Glutamatergic neuron (in vitro differentiated cells): ENCODE measurements at regions not wholly inside any gene's neighbourhood (a gene's known extent, or its start where the extent isn't known, plus 50 kb on each side); places are given as distances from the start of the nearest gene placed in this dataset.
A peak's percentile ranks its signal among the peaks of the same experiment; 100 is the strongest.

ENCODE experiments used
- DNase-seq: peaks from one replicate; pipeline ENCODE4 v3.0.0; 2022
- H3K27ac Mint-ChIP-seq: one replicate; pipeline ENCODE4 v1.8.0; 2020; ENCODE audit warnings: mild to moderate bottlenecking, mixed read lengths, inconsistent platforms; ENCODE audit not compliant: unreplicated experiment
- H3K27me3 Mint-ChIP-seq: one replicate; pipeline ENCODE4 v1.8.0; 2020; ENCODE audit warnings: mild to moderate bottlenecking, moderate library complexity, mixed read lengths, inconsistent platforms; ENCODE audit not compliant: unreplicated experiment
- H3K36me3 Mint-ChIP-seq: one replicate; pipeline ENCODE4 v1.8.0; 2020; ENCODE audit warnings: mild to moderate bottlenecking, mixed read lengths, inconsistent platforms; ENCODE audit not compliant: unreplicated experiment
- H3K4me1 Mint-ChIP-seq: one replicate; pipeline ENCODE4 v1.8.0; 2020; ENCODE audit warnings: mild to moderate bottlenecking, low read depth, mixed read lengths, inconsistent platforms; ENCODE audit not compliant: unreplicated experiment
- H3K4me3 Mint-ChIP-seq: one replicate; pipeline ENCODE4 v1.8.0; 2020; ENCODE audit warnings: mild to moderate bottlenecking, mixed read lengths, inconsistent platforms; ENCODE audit not compliant: unreplicated experiment
- H3K9me3 Mint-ChIP-seq: one replicate; pipeline ENCODE4 v1.8.0; 2020; ENCODE audit warnings: mild to moderate bottlenecking, moderate library complexity, mixed read lengths, inconsistent platforms; ENCODE audit not compliant: unreplicated experiment
- CTCF ChIP-seq: fragments of 200-600 bp; sonication (generic); IDR thresholded peaks from one replicate; pipeline ENCODE4 v1.5.0; 2021; ENCODE audit not compliant: partially characterized antibody, unreplicated experiment

GRCh38 chr1:168391851-168392681 lies 111.4 kb downstream of the TBX19 start:
- Mint-ChIP-seq H3K9me3 (no peaks in the 10 kb centered on the region), H3K4me3 (no peak overlapping the region), H3K27me3 (peaks cover 5% of the 10 kb centered on the region), H3K4me1 (no peaks in the 10 kb centered on the region), H3K36me3 (no peaks in the 10 kb centered on the region), H3K27ac (no peak overlapping the region)
- no peak for DNase-seq
- TF ChIP-seq CTCF = no peak

GRCh38 chr1:168390271-168390670 lies 109.6 kb downstream of the TBX19 start:
- no peaks in the 10 kb centered on the region for H3K4me1 Mint-ChIP-seq
- H3K9me3 Mint-ChIP-seq = no peaks in the 10 kb centered on the region
- H3K27ac Mint-ChIP-seq = no peak overlapping the region
- no peak overlapping the region for H3K4me3 Mint-ChIP-seq
- peaks cover 5% of the 10 kb centered on the region for H3K27me3 Mint-ChIP-seq
- TF ChIP-seq CTCF = no peak
- DNase-seq = no peak
- H3K36me3 Mint-ChIP-seq = no peaks in the 10 kb centered on the region

GRCh38 chr1:168387781-168388760 lies 107.4 kb downstream of the TBX19 start:
- H3K27ac Mint-ChIP-seq = no peak overlapping the region
- peak overlapping the region; percentile 32 for H3K4me3 Mint-ChIP-seq

GRCh38 chr1:168386949-168387586 lies 106.4 kb downstream of the TBX19 start:
- Mint-ChIP-seq H3K4me1 (no peaks in the 10 kb centered on the region), H3K27ac (no peak overlapping the region), H3K27me3 (peaks cover 2% of the 10 kb centered on the region), H3K9me3 (no peaks in the 10 kb centered on the region), H3K4me3 (peak overlapping the region; percentile 65), H3K36me3 (no peaks in the 10 kb centered on the region)
- TF ChIP-seq CTCF = no peak
- DNase-seq = peak; percentile 29

More at GRCh38 chr1:168387781-168388760, 107.4 kb downstream of the TBX19 start:
- TF ChIP-seq CTCF = no peak
- Mint-ChIP-seq H3K27me3 (peaks cover 4% of the 10 kb centered on the region), H3K9me3 (no peaks in the 10 kb centered on the region), H3K4me1 (no peaks in the 10 kb centered on the region), H3K36me3 (no peaks in the 10 kb centered on the region)
- no peak for DNase-seq
